Testis (tissue), 2 donors: ENCODE measurements at regions not wholly inside any gene's neighbourhood (a gene's known extent, or its start where the extent isn't known, plus 50 kb on each side); places are given as distances from the start of the nearest gene placed in this dataset.
"Not testable (repeated sequence)": the region's sequence is repeated elsewhere in the genome, so short reads cannot be mapped to it uniquely, and the experiment has no call there.

Experiments used
- DNase-seq: peaks from one replicate; pipeline ENCODE4 v3.0.0-alpha.2; 2019
- H3K27ac ChIP-seq, 2 donors: fragments of 200-600 bp; sonication (generic); one replicate each; pipeline ENCODE4 v1.5.1; 2019
- H3K27me3 ChIP-seq: fragments of 200-600 bp; sonication (generic); one replicate; pipeline ENCODE4 v1.5.1; 2019
- H3K36me3 ChIP-seq: fragments of 200-600 bp; sonication (generic); one replicate; pipeline ENCODE4 v1.5.1; 2017; ENCODE audit warnings: low read depth; ENCODE audit errors: missing control alignments
- H3K4me1 ChIP-seq: fragments of 200-600 bp; sonication (generic); one replicate; pipeline ENCODE4 v1.5.1; 2019
- H3K4me3 ChIP-seq, 2 donors: fragments of 200-600 bp; sonication (generic); one replicate each; pipeline ENCODE4 v1.5.1; 2017 to 2019
- H3K9me3 ChIP-seq: fragments of 200-600 bp; sonication (generic); one replicate; pipeline ENCODE4 v1.5.1; 2017
- CTCF ChIP-seq, 3 experiments: fragments of 450-650 bp in 2 of 3; fragments of 200-600 bp in 1 of 3; sonication (generic) in 1 of 3; IDR thresholded peaks; one replicate each; pipeline ENCODE4 v1.5.1; 2016 to 2019; ENCODE audit warnings: antibody characterized with exemption in 3 of 3, mild to moderate bottlenecking in 2 of 3, moderate library complexity in 1 of 3
- POLR2A ChIP-seq: fragments of 450-650 bp; IDR thresholded peaks from one replicate; pipeline ENCODE4 v1.6.1; 2017; ENCODE audit warnings: antibody characterized with exemption, mild to moderate bottlenecking, moderate library complexity
- WGBS, 2 donors: methylation state at CpG; one replicate each; pipeline ENCODE4 v1.1.5; 2018; 5-methylcytosine and 5-hydroxymethylcytosine counted together
- intact Hi-C: fragments of 100-400 bp; cut with DNase I; formaldehyde crosslinking; loops from one replicate; pipeline ENCODE4 v1.15.1; 2023; ENCODE audit warnings: low total_unique reads

GRCh38 chr6:147999001-147999540 is 343.6 kb upstream of the SASH1 start:
- Histone ChIP-seq H3K4me1 (no peaks in the 10 kb centered on the region), H3K36me3 (no peaks in the 10 kb centered on the region), H3K27ac (no peak overlapping the region), H3K4me3 (no peak overlapping the region), H3K27me3 (no peaks in the 10 kb centered on the region), H3K9me3 (no peaks in the 10 kb centered on the region)
- no peak for DNase-seq
- intact Hi-C loops, result no loop called here
- TF ChIP-seq CTCF (IDR thresholded peaks at IDR 0.05) (no peak), POLR2A (no peak)

GRCh38 chr6:148001844-148002642 is 340.6 kb upstream of the SASH1 start:
- intact Hi-C loops, result no loop called here
- no peaks in the 10 kb centered on the region for H3K27me3 ChIP-seq
- no peaks in the 10 kb centered on the region for H3K4me1 ChIP-seq
- WGBS, 2 donors, result 76 to 77% methylated on average over 7 of the region's 7 CpGs
- no peak overlapping the region for H3K4me3 ChIP-seq
- TF ChIP-seq CTCF (IDR thresholded peaks at IDR 0.05), result no peak
- TF ChIP-seq POLR2A, result no peak
- no peaks in the 10 kb centered on the region for H3K9me3 ChIP-seq
- H3K27ac ChIP-seq, result no peak overlapping the region
- no peaks in the 10 kb centered on the region for H3K36me3 ChIP-seq
- no peak for DNase-seq

- DNase-seq, result no peak
- WGBS, 2 donors, result 73 to 79% methylated on average over 3 of the region's 3 CpGs
Observed at GRCh38 chr6:148004651-148005050, 338.0 kb upstream of the SASH1 start.

GRCh38 chr6:148005806-148006205 is 336.8 kb upstream of the SASH1 start:
- Histone ChIP-seq H3K9me3 (no peaks in the 10 kb centered on the region), H3K27me3 (no peaks in the 10 kb centered on the region), H3K27ac (no peak overlapping the region), H3K4me3 (no peak overlapping the region), H3K4me1 (no peaks in the 10 kb centered on the region), H3K36me3 (no peaks in the 10 kb centered on the region)
- WGBS, 2 donors, result 97% methylated on average over 6 of the region's 6 CpGs
- DNase-seq, result no peak
- intact Hi-C loops, result no loop called here
- TF ChIP-seq CTCF (IDR thresholded peaks at IDR 0.05) (no peak), POLR2A (no peak)

More at GRCh38 chr6:148004651-148005050, 338.0 kb upstream of the SASH1 start:
- H3K27ac ChIP-seq, result no peak overlapping the region
- H3K9me3 ChIP-seq, result no peaks in the 10 kb centered on the region
- TF ChIP-seq CTCF (IDR thresholded peaks at IDR 0.05) (no peak), POLR2A (no peak)
- no peaks in the 10 kb centered on the region for H3K27me3 ChIP-seq
- H3K4me1 ChIP-seq, result no peaks in the 10 kb centered on the region
- no peaks in the 10 kb centered on the region for H3K36me3 ChIP-seq
- intact Hi-C loops, result no loop called here
- no peak overlapping the region for H3K4me3 ChIP-seq

GRCh38 chr6:148010516-148010915 is 332.1 kb upstream of the SASH1 start:
- intact Hi-C loops, DNase-seq, H3K4me3 ChIP-seq, H3K4me1 ChIP-seq, H3K9me3 ChIP-seq, H3K36me3 ChIP-seq, H3K27me3 ChIP-seq, H3K27ac ChIP-seq: not testable (repeated sequence)
